HuH-7.5 (cell line): ENCODE measurements at regions not wholly inside any gene's neighbourhood (a gene's known extent, or its start where the extent isn't known, plus 50 kb on each side); places are given as distances from the start of the nearest gene placed in this dataset.

ENCODE experiments used
- DNase-seq: peaks from one replicate; pipeline ENCODE4 v3.0.0; 2011; ENCODE audit warnings: low spot score

GRCh38 chr11:45518141-45518832, 147.1 kb downstream of the CHST1 start:
- DNase-seq = no peak

DNA sequence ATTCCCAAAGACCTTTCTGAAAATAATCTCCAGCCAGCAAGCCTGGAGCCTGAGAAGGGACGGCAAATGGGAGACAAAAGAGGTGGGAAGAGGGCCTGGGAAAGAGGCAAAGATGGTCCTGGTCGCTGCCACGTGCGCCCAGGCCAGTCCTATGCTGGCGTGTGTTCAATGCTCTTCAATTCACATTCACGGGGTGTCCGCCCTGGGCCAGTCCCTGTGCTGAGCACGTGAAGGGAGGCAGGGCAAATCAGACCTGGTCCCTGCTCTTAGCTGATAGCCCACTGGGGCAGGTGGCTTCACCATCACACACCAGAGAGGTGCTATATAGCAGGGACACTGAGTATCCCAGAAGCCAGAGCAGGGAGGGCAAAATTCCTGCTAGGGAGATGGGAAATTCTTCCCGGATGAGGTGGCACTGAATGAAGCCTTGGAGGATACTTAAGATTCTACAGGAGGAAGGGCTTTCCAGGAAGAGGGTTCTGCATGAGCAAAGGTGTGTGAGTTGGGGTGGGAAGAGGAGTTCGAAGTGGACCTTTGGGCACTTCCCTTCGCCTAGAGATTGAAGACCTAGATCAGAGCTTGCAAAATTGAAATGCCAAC, 148.2 kb downstream of the CHST1 start:
- no peak for DNase-seq

- no peak for DNase-seq
These were observed 151.5 kb downstream of the CHST1 start for GRCh38 chr11:45513821-45514340.

DNA sequence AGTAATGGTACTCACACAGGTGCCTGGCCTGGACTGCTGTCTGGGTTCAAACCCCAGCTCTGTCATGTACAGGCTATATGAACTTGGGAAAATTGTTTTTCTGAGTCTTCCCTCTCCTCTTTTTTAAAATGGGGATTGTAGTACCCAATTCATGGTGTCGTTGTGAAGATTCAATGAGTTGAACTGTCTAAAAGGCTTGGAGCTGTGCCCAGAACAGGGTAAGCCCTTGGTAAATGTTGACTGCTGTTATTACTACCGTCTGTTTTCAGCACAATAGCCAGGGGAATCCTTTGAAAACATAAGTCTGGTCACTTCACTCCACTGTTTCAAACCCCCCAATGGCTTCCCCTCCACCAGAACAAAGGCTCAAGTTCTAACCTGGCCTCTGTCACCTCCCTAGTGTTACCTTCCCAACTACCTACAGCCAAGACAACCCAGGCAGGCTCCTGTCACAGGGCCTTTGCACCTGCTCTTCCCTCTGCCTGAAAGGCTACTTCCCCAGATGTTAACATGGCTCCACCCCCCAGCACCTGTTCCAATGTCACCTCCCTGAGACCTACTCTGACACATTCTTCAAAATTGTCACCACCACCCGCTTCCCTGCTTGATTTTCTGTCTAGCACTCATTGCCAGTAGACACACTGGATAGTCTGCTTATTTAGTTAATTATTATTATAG, 152.8 kb downstream of the CHST1 start:
- no peak for DNase-seq

DNA sequence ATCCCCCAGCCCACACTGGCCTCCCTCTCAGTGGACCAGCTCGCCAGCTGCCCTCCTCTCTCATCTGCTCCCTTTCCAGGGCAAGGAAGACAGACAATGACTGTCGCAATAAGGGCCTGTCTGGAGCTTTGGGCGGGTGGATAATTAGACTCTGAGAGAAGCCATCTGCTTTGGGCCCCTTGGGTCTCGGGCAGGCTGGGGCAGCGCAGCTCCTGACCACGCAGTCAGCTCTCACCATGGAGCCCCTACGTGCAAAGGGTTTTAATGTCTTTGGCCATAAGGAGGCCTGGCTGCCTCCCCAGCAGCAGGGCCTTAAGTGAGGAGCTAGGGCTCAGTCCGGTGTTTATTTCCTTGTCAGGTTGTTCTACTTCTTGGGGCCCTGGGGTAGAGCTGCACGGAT, 153.9 kb downstream of the CHST1 start:
- no peak for DNase-seq

GRCh38 chr11:45507916-45508315, 157.5 kb downstream of the CHST1 start:
- DNase-seq = no peak

DNA sequence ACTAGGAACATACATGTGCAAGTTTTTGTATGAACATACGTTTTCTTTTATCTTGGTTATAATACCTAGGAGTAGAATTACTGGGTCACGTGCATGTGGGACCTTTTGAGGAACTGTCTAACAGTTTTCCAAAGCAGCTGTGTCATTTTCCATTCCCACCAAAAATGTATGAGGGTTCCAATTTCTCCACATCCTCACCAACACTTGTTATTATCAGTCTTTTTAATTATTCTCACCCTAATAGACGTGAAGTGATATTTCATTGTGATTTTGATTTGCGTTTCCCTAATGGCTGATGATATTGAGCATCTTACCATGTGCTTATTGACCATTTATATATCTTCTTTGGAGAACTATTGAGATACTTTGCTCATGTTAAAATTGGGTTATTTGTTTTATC, 162.1 kb downstream of the CHST1 start:
- no peak for DNase-seq

- no peak for DNase-seq
These were observed 163.2 kb downstream of the CHST1 start for GRCh38 chr11:45502226-45502545.

- no peak for DNase-seq
These were observed 163.8 kb downstream of the CHST1 start for GRCh38 chr11:45501392-45502225.

DNA sequence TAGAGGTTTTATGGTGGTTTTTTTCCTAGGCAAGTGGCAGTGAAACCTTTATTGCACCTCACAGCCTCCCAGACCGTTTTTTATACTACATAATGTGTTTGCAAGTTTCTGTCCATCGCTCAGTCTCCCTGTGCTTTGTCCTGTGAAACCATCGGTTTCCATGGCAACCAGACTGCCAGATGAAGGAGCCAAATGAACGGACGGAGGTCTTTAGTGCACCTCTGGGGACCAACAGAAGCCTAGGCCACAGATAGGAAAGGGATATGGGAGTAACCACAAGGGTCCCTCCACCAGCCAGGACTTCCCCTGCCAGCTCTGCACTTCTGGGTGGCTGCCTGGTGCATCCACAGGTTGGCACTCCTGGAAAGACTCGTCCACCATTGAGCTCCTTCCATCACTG, 165.0 kb downstream of the CHST1 start:
- DNase-seq = no peak

DNA sequence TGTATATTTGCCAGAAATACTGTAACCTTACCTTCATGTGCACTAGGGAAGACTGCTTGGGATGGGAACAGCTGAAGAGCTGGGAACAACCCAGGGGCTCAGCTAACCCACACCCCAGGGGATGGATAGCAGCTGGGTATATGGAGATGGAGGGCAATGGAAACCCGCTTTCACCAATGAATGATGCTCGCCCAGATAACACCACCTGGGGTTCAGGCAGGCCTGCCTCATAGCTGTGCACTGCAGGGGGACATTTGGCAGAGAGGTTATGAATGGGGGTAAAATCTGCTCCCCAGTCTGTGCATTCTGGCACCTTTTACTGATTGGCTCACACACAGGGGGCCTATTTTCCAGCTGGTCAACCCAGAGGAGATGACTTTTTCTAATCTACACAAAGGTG, 170.7 kb downstream of the CHST1 start:
- DNase-seq = no peak

DNA sequence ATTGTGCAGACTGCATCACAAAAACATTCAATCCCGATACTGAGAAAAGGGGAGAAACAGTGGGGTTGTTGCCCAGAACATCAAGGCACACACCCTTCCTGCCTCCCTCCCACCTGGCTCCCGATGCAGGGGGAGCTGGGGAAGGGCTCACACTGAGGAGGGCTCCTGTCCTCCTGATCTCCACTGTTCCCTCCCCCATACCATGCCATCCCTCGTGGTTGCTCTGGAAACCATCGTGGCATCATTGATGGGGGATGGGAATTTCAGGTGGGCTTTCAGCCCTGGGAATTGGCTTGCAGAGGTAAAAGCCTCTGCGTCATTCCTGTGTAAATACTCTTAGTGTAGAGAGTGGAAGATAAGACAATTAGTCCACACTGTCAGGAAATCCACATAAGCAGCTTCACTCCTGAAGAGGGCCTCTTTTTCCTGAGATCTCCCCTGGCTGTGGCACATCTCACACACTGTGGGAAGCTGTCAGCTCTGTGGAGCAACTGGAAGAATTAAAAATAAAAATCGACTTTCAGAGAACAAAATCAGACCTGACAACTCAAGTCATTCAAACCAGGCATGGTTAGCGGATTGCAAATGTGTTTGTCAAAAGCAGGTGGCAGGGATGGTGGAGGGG, 176.0 kb downstream of the CHST1 start:
- DNase-seq = no peak

DNA sequence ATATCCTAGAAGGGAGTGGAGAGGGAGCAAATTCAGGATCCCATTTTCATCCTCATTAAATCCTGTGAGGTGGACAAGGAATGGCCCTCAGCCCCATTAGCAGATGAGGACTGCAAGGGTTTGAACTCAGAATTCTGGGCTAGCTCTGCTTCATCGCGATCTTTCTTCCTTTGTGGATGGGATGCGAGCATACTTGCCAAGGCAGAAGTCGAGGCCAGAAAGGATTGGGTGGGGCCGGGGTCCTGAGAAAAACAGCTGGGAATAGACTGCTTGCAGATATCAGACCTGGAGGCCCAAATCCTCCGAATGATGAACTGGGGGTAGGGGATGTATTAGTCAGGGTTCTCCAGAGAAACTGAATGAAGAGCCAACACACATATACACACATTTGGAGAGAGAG, 179.0 kb downstream of the CHST1 start:
- DNase-seq = no peak

GRCh38 chr11:45485070-45485707, 180.2 kb downstream of the CHST1 start:
- no peak for DNase-seq

DNA sequence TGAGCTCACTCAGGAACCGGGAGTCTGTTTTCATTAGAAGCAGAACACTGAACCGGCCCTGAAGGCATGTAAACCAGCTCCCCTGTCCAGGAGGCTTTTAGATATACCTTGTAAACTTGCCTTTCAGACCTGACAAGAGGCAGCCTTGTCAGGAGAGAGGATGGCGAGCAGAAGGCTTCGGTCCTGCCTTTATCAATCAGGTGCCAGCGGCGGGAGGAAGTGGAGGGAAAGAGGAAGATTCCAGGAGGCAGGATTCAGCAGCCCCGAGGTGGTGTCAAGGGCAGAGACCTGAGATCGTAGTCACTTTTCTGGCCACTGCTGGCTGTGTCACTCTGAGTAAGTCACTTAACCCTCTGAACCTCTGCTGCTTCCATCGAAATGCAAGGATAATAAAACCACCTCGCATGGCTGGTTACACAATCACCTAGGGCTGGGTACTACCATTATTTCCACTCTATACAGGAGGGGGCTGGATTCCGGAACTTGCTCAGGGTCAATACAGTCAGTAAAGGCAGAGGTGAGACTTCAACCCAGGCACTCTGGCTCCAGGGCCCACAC, 181.0 kb downstream of the CHST1 start:
- DNase-seq = no peak

DNA sequence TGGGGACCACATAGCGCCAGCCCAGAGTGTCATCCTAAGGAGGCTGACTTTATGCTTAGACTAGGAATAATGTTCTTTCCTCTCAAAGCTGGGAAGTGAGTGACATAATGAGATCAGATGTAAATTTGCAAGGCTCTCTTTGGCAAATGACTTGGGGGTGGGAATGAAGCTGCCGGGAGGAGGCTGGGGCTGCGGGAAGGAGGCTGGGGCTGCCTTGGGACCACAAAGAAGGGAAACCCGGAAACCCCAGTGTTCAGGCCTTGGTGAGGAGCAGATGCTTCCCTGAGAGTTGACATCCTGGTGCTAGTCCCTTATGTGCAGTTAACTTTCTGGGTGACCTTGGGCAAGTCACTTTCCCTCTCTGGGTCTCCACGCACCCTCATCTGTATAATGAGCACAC, 182.0 kb downstream of the CHST1 start:
- no peak for DNase-seq

DNA sequence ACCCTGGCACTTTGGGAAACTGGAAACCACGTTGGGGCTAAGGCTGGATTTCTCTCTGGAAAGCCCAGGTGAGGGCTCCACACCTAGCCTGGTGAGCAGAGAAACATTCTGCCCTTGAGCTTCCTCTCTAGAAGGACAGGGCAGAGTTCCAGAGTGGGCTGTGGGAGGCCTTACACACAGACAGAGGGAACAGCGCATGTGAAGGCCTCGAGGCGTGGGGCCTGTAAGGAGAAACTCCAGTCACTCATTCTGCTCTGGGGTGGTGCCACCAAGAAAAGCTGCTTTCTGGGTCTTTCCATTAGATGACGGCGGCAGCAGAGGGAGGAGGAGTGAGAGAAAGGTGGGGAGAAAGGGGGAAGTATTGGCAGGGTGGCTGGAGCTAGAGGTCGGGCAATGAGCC, 183.1 kb downstream of the CHST1 start:
- no peak for DNase-seq

DNA sequence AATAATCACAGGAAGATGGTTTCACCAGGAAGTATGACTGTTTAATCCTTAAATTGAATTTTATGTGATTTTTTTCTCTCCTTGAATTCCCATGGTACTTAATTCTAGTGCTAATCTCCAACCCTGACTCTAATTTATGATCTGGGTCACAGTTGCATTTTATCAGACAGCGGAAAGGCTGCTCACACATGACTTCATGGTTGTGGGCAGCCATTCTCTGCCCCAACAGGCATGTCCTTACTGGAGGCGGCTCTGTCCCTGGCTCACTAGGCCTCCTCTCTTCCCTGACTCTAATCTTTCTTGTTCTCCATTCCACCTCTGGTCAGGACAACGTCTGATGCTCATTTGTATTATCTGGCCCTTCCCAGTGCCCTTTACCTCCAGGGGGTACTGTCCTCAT, 184.4 kb downstream of the CHST1 start:
- no peak for DNase-seq

DNA sequence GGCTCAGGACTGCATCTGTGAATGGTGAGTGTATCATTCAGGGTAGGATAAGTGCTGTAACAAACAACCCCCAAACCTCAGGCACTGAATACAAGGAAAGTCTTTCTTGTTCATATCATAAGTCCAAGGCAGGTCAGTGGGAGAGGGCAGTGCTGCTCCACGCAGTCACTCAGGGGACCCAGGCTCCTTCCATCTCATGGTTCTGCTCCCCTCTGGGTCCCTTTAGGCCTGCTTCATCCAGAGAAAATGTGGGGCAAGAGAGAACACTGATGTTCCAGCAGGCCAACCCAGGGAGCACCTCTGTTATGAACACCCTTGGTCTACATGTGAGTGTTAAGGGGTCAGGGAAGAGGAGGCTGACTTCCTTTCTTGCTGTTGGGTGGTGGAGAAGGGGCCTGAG, 187.8 kb downstream of the CHST1 start:
- no peak for DNase-seq

- no peak for DNase-seq
These were observed 189.3 kb downstream of the CHST1 start for GRCh38 chr11:45476126-45476525.

- DNase-seq = no peak
These were observed 189.0 kb upstream of the SYT13 start for GRCh38 chr11:45475173-45475572.
